SJSA1 (cell line): ENCODE measurements at regions not wholly inside any gene's neighbourhood (a gene's known extent, or its start where the extent isn't known, plus 50 kb on each side); places are given as distances from the start of the nearest gene placed in this dataset.
A peak's percentile ranks its signal among the peaks of the same experiment; 100 is the strongest.
"Not testable (repeated sequence)": the region's sequence is repeated elsewhere in the genome, so short reads cannot be mapped to it uniquely, and the experiment has no call there.

Experiments used
- DNase-seq, 2 experiments: peaks; one replicate each; pipeline ENCODE4 v3.0.0-alpha.2; 2015 to 2020; ENCODE audit warnings: low spot score in 2 of 2, low read depth in 1 of 2
- H3K27ac ChIP-seq: fragments of 250-450 bp; sonication (Bioruptor Pico); 2 replicates; pipeline ENCODE4 v1.5.1; 2020; ENCODE audit warnings: mild to moderate bottlenecking, moderate library complexity
- H3K27me3 ChIP-seq: fragments of 250-450 bp; sonication (Bioruptor Pico); replicated peaks from 2 replicates; pipeline ENCODE4 v1.5.1; 2020; ENCODE audit warnings: mild to moderate bottlenecking, moderate library complexity
- H3K36me3 ChIP-seq: fragments of 250-450 bp; sonication (Bioruptor Pico); 2 replicates; pipeline ENCODE4 v1.5.1; 2020; ENCODE audit warnings: mild to moderate bottlenecking
- H3K4me1 ChIP-seq: fragments of 250-450 bp; sonication (Bioruptor Pico); replicated peaks from 2 replicates; pipeline ENCODE4 v1.6.1; 2021; ENCODE audit warnings: mild to moderate bottlenecking
- H3K4me3 ChIP-seq: fragments of 250-450 bp; sonication (Bioruptor Pico); 2 replicates; pipeline ENCODE4 v1.5.1; 2020; ENCODE audit warnings: mild to moderate bottlenecking
- H3K9me3 ChIP-seq: fragments of 250-450 bp; sonication (Bioruptor Pico); replicated peaks from 2 replicates; pipeline ENCODE4 v1.5.1; 2020; ENCODE audit warnings: mild to moderate bottlenecking

- H3K27me3 ChIP-seq, H3K9me3 ChIP-seq, H3K4me1 ChIP-seq, H3K36me3 ChIP-seq, H3K4me3 ChIP-seq, H3K27ac ChIP-seq, DNase-seq: not testable (repeated sequence)
Observed at GRCh38 chr12:94816746-94817145, 166.4 kb upstream of the TMCC3 start.

GRCh38 chr12:94815958-94816357 is 165.6 kb upstream of the TMCC3 start:
- no peak overlapping the region for H3K27ac ChIP-seq
- H3K9me3 ChIP-seq = peaks cover 10% of the 10 kb centered on the region
- no peaks in the 10 kb centered on the region for H3K27me3 ChIP-seq
- DNase-seq = no peak
- H3K36me3 ChIP-seq = no peaks in the 10 kb centered on the region
- H3K4me1 ChIP-seq = peaks cover 7% of the 10 kb centered on the region; the same call in 1 of the 2 replicates
- no peak overlapping the region for H3K4me3 ChIP-seq

- no peak overlapping the region for H3K27ac ChIP-seq
- no peak for DNase-seq
- H3K27me3 ChIP-seq = no peaks in the 10 kb centered on the region
- H3K36me3 ChIP-seq = no peaks in the 10 kb centered on the region
- peaks cover 7% of the 10 kb centered on the region; the same call in 1 of the 2 replicates for H3K4me1 ChIP-seq
- peaks cover 10% of the 10 kb centered on the region for H3K9me3 ChIP-seq
- H3K4me3 ChIP-seq = no peak overlapping the region
Observed at GRCh38 chr12:94815450-94815849, 165.1 kb upstream of the TMCC3 start.

GRCh38 chr12:94813314-94813713 is 163.0 kb upstream of the TMCC3 start:
- H3K4me1 ChIP-seq = no peaks in the 10 kb centered on the region
- no peak for DNase-seq
- no peaks in the 10 kb centered on the region for H3K27me3 ChIP-seq
- H3K36me3 ChIP-seq = no peaks in the 10 kb centered on the region
- no peak overlapping the region for H3K27ac ChIP-seq
- H3K4me3 ChIP-seq = no peak overlapping the region
- peaks cover 10% of the 10 kb centered on the region for H3K9me3 ChIP-seq

DNA sequence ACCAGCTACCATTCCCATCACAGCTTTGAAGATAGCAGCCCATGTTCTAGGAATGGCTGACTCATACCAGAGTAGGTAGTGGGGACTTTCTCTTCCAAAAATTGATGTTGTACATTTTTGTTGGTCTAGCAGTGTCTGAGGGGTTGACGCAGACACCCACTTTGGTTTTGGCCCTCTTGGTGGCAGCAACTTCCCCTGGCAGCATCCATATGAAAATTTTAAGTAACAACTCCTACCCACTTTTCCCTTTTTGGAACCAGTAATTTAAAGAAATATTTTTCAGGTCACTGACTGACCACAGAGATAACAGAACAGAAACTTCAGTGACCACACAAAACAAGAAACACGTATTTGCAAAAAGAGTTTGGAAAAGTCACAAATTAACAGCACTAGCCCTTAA is 162.0 kb upstream of the TMCC3 start:
- H3K9me3 ChIP-seq = peaks cover 10% of the 10 kb centered on the region
- H3K4me3 ChIP-seq = no peak overlapping the region
- H3K4me1 ChIP-seq = no peaks in the 10 kb centered on the region
- H3K27ac ChIP-seq = no peak overlapping the region
- H3K27me3 ChIP-seq = no peaks in the 10 kb centered on the region
- no peaks in the 10 kb centered on the region for H3K36me3 ChIP-seq
- DNase-seq = no peak

GRCh38 chr12:94811611-94812010 is 161.3 kb upstream of the TMCC3 start:
- Histone ChIP-seq H3K36me3 (no peaks in the 10 kb centered on the region), H3K9me3 (peaks cover 10% of the 10 kb centered on the region), H3K4me1 (no peaks in the 10 kb centered on the region), H3K27me3 (no peaks in the 10 kb centered on the region), H3K27ac (no peak overlapping the region), H3K4me3 (no peak overlapping the region)
- no peak for DNase-seq

- Histone ChIP-seq H3K9me3 (peaks cover 3% of the 10 kb centered on the region; the same call in 1 of the 2 replicates), H3K36me3 (no peaks in the 10 kb centered on the region), H3K27ac (no peak overlapping the region), H3K4me3 (no peak overlapping the region), H3K4me1 (no peaks in the 10 kb centered on the region), H3K27me3 (no peaks in the 10 kb centered on the region)
- DNase-seq = no peak
Observed at GRCh38 chr12:94807951-94808350, 157.6 kb upstream of the TMCC3 start.

GRCh38 chr12:94806617-94807016 is 156.3 kb upstream of the TMCC3 start:
- Histone ChIP-seq H3K4me3 (no peak overlapping the region), H3K4me1 (no peaks in the 10 kb centered on the region), H3K27me3 (no peaks in the 10 kb centered on the region), H3K9me3 (peaks cover under 1% of the 10 kb centered on the region; the same call in 1 of the 2 replicates), H3K27ac (no peak overlapping the region), H3K36me3 (no peaks in the 10 kb centered on the region)
- no peak for DNase-seq

- H3K27ac ChIP-seq = no peak overlapping the region
- DNase-seq = peak in 1 of 2 experiments; percentile 13
- H3K4me1 ChIP-seq = no peaks in the 10 kb centered on the region
- no peak overlapping the region for H3K4me3 ChIP-seq
- H3K36me3 ChIP-seq = no peaks in the 10 kb centered on the region
- no peaks in the 10 kb centered on the region for H3K9me3 ChIP-seq
- no peaks in the 10 kb centered on the region for H3K27me3 ChIP-seq
Observed at GRCh38 chr12:94805749-94806529, 155.6 kb upstream of the TMCC3 start.

DNA sequence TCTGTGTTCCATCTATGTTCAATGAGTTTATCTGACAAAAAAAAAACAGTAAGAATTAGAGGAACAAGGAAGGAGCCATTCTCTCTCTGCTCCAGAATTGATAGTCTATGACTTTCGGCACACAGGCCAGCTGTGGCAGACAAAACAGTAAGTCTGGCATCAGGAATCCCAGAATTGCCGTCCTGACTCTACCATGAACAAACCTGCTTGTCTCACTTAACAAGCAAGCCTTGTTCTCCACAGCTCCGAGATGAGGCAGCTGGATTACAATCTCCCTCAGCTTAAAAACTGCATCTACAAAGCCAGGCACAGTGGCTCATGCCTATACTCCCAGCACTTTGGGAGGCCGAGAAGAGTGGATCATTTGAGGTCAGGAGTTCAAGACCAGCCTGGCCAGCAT is 153.6 kb upstream of the TMCC3 start:
- Histone ChIP-seq H3K36me3 (no peaks in the 10 kb centered on the region), H3K4me3 (no peak overlapping the region), H3K9me3 (no peaks in the 10 kb centered on the region), H3K27me3 (no peaks in the 10 kb centered on the region), H3K4me1 (no peaks in the 10 kb centered on the region), H3K27ac (no peak overlapping the region)
- no peak for DNase-seq

- Histone ChIP-seq H3K36me3 (no peaks in the 10 kb centered on the region), H3K9me3 (no peaks in the 10 kb centered on the region)
Observed at GRCh38 chr12:94802796-94803195, 152.4 kb upstream of the TMCC3 start.

GRCh38 chr12:94801745-94802144 is 151.4 kb upstream of the TMCC3 start:
- Histone ChIP-seq H3K27me3 (no peaks in the 10 kb centered on the region), H3K4me3 (no peak overlapping the region), H3K27ac (no peak overlapping the region), H3K9me3 (no peaks in the 10 kb centered on the region), H3K4me1 (no peaks in the 10 kb centered on the region), H3K36me3 (no peaks in the 10 kb centered on the region)
- DNase-seq = no peak

More at GRCh38 chr12:94802796-94803195, 152.4 kb upstream of the TMCC3 start:
- Histone ChIP-seq H3K27me3 (no peaks in the 10 kb centered on the region), H3K27ac (no peak overlapping the region), H3K4me3 (no peak overlapping the region), H3K4me1 (no peaks in the 10 kb centered on the region)
- no peak for DNase-seq

DNA sequence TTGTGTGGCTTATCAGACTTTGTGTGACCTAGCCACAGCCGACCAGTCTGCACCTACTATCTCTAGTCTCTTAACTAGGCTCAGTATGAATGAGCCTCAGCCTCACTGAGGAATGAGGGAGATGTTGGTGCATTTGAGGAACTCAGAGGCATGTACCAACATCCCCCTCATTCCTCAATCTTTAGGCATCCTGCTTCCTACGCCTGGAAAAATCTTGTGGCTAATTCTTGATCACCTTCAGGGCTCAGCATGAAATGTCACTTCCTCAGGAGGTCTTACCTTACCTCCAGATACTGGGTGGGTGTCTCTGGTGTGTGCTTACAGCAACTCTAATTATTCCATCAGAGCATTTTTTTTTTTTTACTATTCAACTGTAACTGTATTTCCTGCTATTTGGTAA is 148.8 kb upstream of the TMCC3 start:
- no peak for DNase-seq
- no peaks in the 10 kb centered on the region for H3K9me3 ChIP-seq
- H3K36me3 ChIP-seq = no peaks in the 10 kb centered on the region
- H3K27ac ChIP-seq = no peak overlapping the region
- H3K4me3 ChIP-seq = no peak overlapping the region
- H3K4me1 ChIP-seq = no peaks in the 10 kb centered on the region; the same call in 1 of the 2 replicates
- no peaks in the 10 kb centered on the region for H3K27me3 ChIP-seq

DNA sequence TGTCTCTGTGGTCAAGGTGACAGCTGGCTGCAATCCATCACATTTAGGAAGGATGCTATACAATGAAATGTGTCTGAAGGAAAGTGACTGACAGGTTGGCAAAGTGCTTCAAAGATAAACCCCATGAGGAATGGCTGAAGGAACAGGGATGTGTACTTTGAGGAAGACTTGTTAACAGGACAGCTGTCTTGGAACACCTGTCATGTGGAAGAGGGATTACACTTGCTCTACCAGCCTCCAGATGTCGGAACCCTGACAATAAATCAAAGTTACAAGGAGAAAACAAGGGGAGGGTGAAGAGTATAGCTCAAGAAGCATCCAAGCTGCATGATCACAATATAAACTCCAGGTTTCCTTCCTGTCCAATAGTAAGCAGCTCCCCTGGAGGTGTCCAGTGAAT is 147.8 kb upstream of the TMCC3 start:
- H3K27ac ChIP-seq = no peak overlapping the region
- H3K4me3 ChIP-seq = no peak overlapping the region
- no peaks in the 10 kb centered on the region for H3K36me3 ChIP-seq
- no peaks in the 10 kb centered on the region; the same call in 1 of the 2 replicates for H3K4me1 ChIP-seq
- H3K27me3 ChIP-seq = no peaks in the 10 kb centered on the region
- DNase-seq = no peak
- no peaks in the 10 kb centered on the region for H3K9me3 ChIP-seq

DNA sequence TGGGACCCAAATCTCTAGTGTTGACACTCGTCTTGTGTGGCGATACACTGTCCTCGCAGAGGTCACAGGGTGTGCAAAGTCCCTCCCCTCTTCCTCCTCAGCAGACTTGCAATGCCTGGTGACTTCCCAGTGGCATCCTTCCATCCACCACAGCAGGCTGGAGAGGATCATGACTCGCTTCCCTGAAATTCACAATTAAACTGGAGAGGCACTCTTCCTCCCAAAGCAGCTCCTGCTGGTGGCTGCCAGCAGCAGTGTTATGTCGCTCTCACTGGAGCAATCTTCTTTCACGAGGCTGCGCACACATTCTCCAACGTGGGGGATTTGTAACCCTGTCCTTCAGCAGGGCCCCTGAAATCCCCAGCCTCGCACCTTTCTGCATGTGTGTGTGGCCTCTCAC is 145.2 kb upstream of the TMCC3 start:
- H3K27ac ChIP-seq = no peak overlapping the region

More for the DNA sequence above, 145.2 kb upstream of the TMCC3 start:
- no peaks in the 10 kb centered on the region for H3K27me3 ChIP-seq
- peak; percentile 34 to 47 for DNase-seq
- H3K36me3 ChIP-seq = no peaks in the 10 kb centered on the region
- H3K4me1 ChIP-seq = no peaks in the 10 kb centered on the region; the same call in 1 of the 2 replicates
- H3K9me3 ChIP-seq = no peaks in the 10 kb centered on the region
- H3K4me3 ChIP-seq = no peak overlapping the region
